A673 (cell line): ENCODE measurements at regions not wholly inside any gene's neighbourhood (a gene's known extent, or its start where the extent isn't known, plus 50 kb on each side); places are given as distances from the start of the nearest gene placed in this dataset.

Source experiments
- BruUV-seq: library from RNA; stranded (reverse); fragments of 400-500 nt; replicated peaks from 2 replicates; lab custom pipeline; 2021; lab: Mats Ljungman, UMichigan
- CTCF ChIA-PET: fragments of 300-600 bp; sonication (Branson Sonifier 250); formaldehyde crosslinking; loops from one replicate; lab custom pipeline; 2022; ENCODE audit warnings: antibody characterized with exemption; lab: Charles Lee
- POLR2A ChIA-PET: fragments of 300-600 bp; sonication (Branson Sonifier 250); formaldehyde crosslinking; loops from one replicate; lab custom pipeline; 2022; ENCODE audit warnings: antibody characterized with exemption; ENCODE audit not compliant: low non-redundant PET; lab: Charles Lee
- DNase-seq: peaks from one replicate; pipeline ENCODE4 v3.0.0-alpha.2; 2015; ENCODE audit warnings: low spot score
- H3K27ac ChIP-seq: fragments of 200-600 bp; sonication (generic); 2 replicates; pipeline ENCODE4 v1.5.1; 2016; ENCODE audit warnings: mixed run types, low read depth, mild to moderate bottlenecking, mixed read lengths, antibody characterized with exemption, low read length; ENCODE audit not compliant: poor library complexity, severe bottlenecking
- H3K27me3 ChIP-seq: fragments of 200-600 bp; sonication (generic); replicated peaks from 2 replicates; pipeline ENCODE4 v1.6.1; 2017; ENCODE audit warnings: mixed run types, low read depth, mild to moderate bottlenecking, mixed read lengths, antibody characterized with exemption, low read length; ENCODE audit not compliant: insufficient read depth, poor library complexity
- H3K36me3 ChIP-seq: fragments of 200-600 bp; sonication (generic); 2 replicates; pipeline ENCODE4 v1.6.1; 2016; ENCODE audit warnings: mixed run types, mild to moderate bottlenecking, mixed read lengths, antibody characterized with exemption, low read length; ENCODE audit not compliant: insufficient read depth, poor library complexity, severe bottlenecking
- H3K4me1 ChIP-seq: fragments of 200-600 bp; sonication (generic); 2 replicates; pipeline ENCODE4 v1.6.1; 2017; ENCODE audit warnings: mixed run types, mild to moderate bottlenecking, mixed read lengths, antibody characterized with exemption, low read length; ENCODE audit not compliant: insufficient read depth, poor library complexity, severe bottlenecking
- H3K4me3 ChIP-seq: fragments of 200-600 bp; sonication (generic); 2 replicates; pipeline ENCODE4 v1.5.1; 2016; ENCODE audit warnings: low read depth, mixed run types, mild to moderate bottlenecking, mixed read lengths, low read length; ENCODE audit not compliant: poor library complexity, severe bottlenecking
- H3K9me3 ChIP-seq: fragments of 200-600 bp; sonication (generic); 2 replicates; pipeline ENCODE4 v1.6.1; 2016; ENCODE audit warnings: mixed run types, low read depth, mild to moderate bottlenecking, mixed read lengths, antibody characterized with exemption, low read length; ENCODE audit not compliant: poor library complexity, severe bottlenecking
- EZH2 ChIP-seq: fragments of 200-600 bp; sonication (generic); IDR thresholded peaks from 2 replicates; pipeline ENCODE4 v1.6.1; 2017; ENCODE audit warnings: borderline replicate concordance, low read depth, mild to moderate bottlenecking, mixed read lengths, antibody characterized with exemption, low read length; ENCODE audit not compliant: poor library complexity, severe bottlenecking
- intact Hi-C: fragments of 100-400 bp; cut with micrococcal nuclease; formaldehyde crosslinking; loops from one replicate; pipeline ENCODE4 v1.10.0; 2022; ENCODE audit not compliant: unreplicated experiment
- TF ChIP-seq, protein P1 (sequence below): fragments of 300-800, 200-600 bp; sonication (generic); conservative IDR thresholded peaks from 2 replicates; pipeline ENCODE4 v1.5.1; 2017; ENCODE audit warnings: low read depth, mild to moderate bottlenecking, antibody characterized with exemption, low read length, moderate library complexity, mixed read lengths

DNA sequence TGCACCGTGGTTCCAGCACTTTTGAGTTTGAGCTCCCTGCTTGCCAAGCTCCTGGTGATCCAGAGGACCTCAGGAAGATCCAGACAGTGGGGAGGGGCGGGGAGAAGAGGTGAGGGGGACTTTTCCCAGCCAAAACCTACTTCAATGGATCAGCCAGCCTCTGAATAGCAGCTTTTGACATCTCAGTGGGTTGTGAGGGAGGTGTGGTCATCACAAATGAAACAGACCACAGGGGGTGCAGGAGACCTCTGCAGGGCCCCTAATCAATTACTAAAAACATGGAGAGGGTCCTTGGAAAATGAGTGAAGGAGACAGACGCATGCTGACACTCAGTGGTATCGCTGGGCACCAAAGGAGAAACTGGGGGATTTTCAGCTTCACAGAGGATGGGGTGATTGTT is 372.7 kb downstream of the ZNF521 start:
- DNase-seq = no peak
- Histone ChIP-seq H3K9me3 (no peaks in the 10 kb centered on the region), H3K4me1 (no peaks in the 10 kb centered on the region), H3K36me3 (no peaks in the 10 kb centered on the region), H3K27ac (no peak overlapping the region), H3K27me3 (no peaks in the 10 kb centered on the region), H3K4me3 (no peak overlapping the region)
- CTCF ChIA-PET = no interaction called here
- intact Hi-C loops = no loop called here
- TF ChIP-seq, protein P1, sequence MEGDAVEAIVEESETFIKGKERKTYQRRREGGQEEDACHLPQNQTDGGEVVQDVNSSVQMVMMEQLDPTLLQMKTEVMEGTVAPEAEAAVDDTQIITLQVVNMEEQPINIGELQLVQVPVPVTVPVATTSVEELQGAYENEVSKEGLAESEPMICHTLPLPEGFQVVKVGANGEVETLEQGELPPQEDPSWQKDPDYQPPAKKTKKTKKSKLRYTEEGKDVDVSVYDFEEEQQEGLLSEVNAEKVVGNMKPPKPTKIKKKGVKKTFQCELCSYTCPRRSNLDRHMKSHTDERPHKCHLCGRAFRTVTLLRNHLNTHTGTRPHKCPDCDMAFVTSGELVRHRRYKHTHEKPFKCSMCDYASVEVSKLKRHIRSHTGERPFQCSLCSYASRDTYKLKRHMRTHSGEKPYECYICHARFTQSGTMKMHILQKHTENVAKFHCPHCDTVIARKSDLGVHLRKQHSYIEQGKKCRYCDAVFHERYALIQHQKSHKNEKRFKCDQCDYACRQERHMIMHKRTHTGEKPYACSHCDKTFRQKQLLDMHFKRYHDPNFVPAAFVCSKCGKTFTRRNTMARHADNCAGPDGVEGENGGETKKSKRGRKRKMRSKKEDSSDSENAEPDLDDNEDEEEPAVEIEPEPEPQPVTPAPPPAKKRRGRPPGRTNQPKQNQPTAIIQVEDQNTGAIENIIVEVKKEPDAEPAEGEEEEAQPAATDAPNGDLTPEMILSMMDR = no peak
- TF ChIP-seq EZH2 = no peak
- BruUV-seq = no TSS peak
- POLR2A ChIA-PET = no interaction called here

GRCh38 chr18:24982831-24983230 is 369.1 kb downstream of the ZNF521 start:
- no peak for TF ChIP-seq EZH2
- TF ChIP-seq, protein P1 = no peak
- CTCF ChIA-PET = no interaction called here
- no peaks in the 10 kb centered on the region for H3K9me3 ChIP-seq
- H3K36me3 ChIP-seq = no peaks in the 10 kb centered on the region
- H3K27ac ChIP-seq = no peak overlapping the region
- BruUV-seq = no TSS peak
- H3K4me1 ChIP-seq = no peaks in the 10 kb centered on the region
- POLR2A ChIA-PET = no interaction called here
- no peak for DNase-seq
- H3K4me3 ChIP-seq = no peak overlapping the region
- intact Hi-C loops = no loop called here
- H3K27me3 ChIP-seq = peaks cover 15% of the 10 kb centered on the region

GRCh38 chr18:24983566-24984139 is 368.3 kb downstream of the ZNF521 start:
- POLR2A ChIA-PET = no interaction called here
- BruUV-seq = no TSS peak
- H3K27me3 ChIP-seq = peaks cover 15% of the 10 kb centered on the region
- H3K4me1 ChIP-seq = no peaks in the 10 kb centered on the region
- no peaks in the 10 kb centered on the region for H3K36me3 ChIP-seq
- H3K27ac ChIP-seq = no peak overlapping the region
- intact Hi-C loops = no loop called here
- no peaks in the 10 kb centered on the region for H3K9me3 ChIP-seq
- TF ChIP-seq EZH2 = no peak
- TF ChIP-seq, protein P1 = no peak
- no peak overlapping the region for H3K4me3 ChIP-seq
- DNase-seq = no peak
- CTCF ChIA-PET = no interaction called here
